PC-3 (cell line): ENCODE measurements at regions not wholly inside any gene's neighbourhood (a gene's known extent, or its start where the extent isn't known, plus 50 kb on each side); places are given as distances from the start of the nearest gene placed in this dataset.

Experiments
- CTCF ChIP-seq: fragments of 300-600 bp; sonication (generic); conservative IDR thresholded peaks from 2 replicates; pipeline ENCODE4 v1.5.1; 2017; ENCODE audit warnings: antibody characterized with exemption, low read depth, mild to moderate bottlenecking, low read length
- EZH2 ChIP-seq: fragments of 300-600 bp; sonication (generic); IDR thresholded peaks from one replicate; pipeline ENCODE4 v1.6.1; 2017; ENCODE audit warnings: antibody characterized with exemption, mild to moderate bottlenecking, low read length; ENCODE audit not compliant: unreplicated experiment
- EZH2phosphoT487 ChIP-seq: fragments of 300-600 bp; sonication (generic); IDR thresholded peaks from 2 replicates; pipeline ENCODE4 v1.6.1; 2018; ENCODE audit warnings: mild to moderate bottlenecking, antibody characterized with exemption, low read length, borderline replicate concordance

DNA sequence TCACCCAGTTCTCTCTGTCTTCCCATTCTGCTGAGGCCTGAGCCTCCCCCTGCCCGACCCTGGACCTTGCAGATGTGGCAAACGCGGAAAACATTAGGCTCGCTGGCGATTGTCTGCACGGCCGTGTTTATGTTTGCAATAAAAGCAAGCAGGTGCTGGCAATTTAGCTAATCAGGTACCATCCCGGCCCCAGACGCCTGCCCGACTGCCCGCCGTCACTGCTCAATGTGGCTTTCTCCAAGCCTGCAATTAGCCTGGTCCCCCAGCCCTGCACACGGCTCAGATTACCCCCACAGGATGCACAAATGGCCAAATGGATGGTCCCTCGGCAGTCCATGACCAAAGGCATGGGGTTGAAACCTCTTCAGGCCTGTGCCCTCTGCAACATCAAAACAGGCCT, 259.7 kb downstream of the MN1 start:
- TF ChIP-seq CTCF (no peak), EZH2 (no peak), EZH2phosphoT487 (no peak)
